ENCODE measurements at regions not wholly inside any gene's neighbourhood (a gene's known extent, or its start where the extent isn't known, plus 50 kb on each side); places are given as distances from the start of the nearest gene placed in this dataset.
A peak's percentile ranks its signal among the peaks of the same experiment; 100 is the strongest.

GRCh38 chr14:58829594-58829993 lies 191.8 kb downstream of the DACT1 start:
- Mint-ChIP-seq H3K4me1 (peaks cover 3 to 6% of the 10 kb centered on the region in 2 donors), H3K27ac (no peak overlapping the region), H3K27me3 (peaks cover 6 to 8% of the 10 kb centered on the region in 2 donors), H3K4me3 (no peak overlapping the region), H3K36me3 (no peaks in the 10 kb centered on the region), H3K9me3 (peaks cover 0 to 7% of the 10 kb centered on the region in 2 donors)
- DNase-seq = no peak
- peak; percentile 69 to 73 for ATAC-seq (replicated peaks)

DNA sequence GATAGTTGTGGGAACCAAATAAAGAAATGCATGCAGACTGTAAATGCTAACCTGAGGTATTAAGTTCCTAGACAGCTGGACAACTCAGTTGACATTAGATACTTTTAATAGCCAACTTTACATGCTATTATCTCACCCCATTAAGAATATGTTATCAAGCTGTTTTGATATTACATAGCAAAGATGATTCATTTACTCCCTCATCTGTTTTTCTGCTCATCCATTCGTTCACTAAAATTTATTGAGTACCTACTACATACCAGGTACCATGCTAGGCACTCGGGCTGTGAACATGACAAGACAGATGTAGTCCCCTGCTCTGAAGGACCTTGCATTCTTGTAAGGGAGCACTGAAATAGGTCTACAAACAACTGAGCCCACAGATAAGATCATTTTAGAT lies 192.4 kb downstream of the DACT1 start:
- H3K9me3 Mint-ChIP-seq = peaks cover 0 to 7% of the 10 kb centered on the region in 2 donors
- H3K36me3 Mint-ChIP-seq = no peaks in the 10 kb centered on the region
- no peak for ATAC-seq (replicated peaks)
- no peak overlapping the region for H3K27ac Mint-ChIP-seq
- H3K27me3 Mint-ChIP-seq = peaks cover 6 to 8% of the 10 kb centered on the region in 2 donors
- no peak overlapping the region for H3K4me3 Mint-ChIP-seq
- DNase-seq = no peak
- H3K4me1 Mint-ChIP-seq = peaks cover 3 to 6% of the 10 kb centered on the region in 2 donors

GRCh38 chr14:58832095-58832521 lies 194.3 kb downstream of the DACT1 start:
- Mint-ChIP-seq H3K36me3 (no peaks in the 10 kb centered on the region), H3K4me1 (peaks cover 3 to 6% of the 10 kb centered on the region in 2 donors)

GRCh38 chr14:58833634-58834378 lies 196.0 kb downstream of the DACT1 start:
- H3K9me3 Mint-ChIP-seq = peaks cover 0 to 4% of the 10 kb centered on the region in 2 donors
- ATAC-seq (replicated peaks) (no peak), DNase-seq (no peak)
- H3K27me3 Mint-ChIP-seq = peaks cover 4 to 6% of the 10 kb centered on the region in 2 donors
- H3K36me3 Mint-ChIP-seq = no peaks in the 10 kb centered on the region
- H3K4me1 Mint-ChIP-seq = peaks cover 3 to 6% of the 10 kb centered on the region in 2 donors
- no peak overlapping the region for H3K4me3 Mint-ChIP-seq
- H3K27ac Mint-ChIP-seq = no peak overlapping the region

More at GRCh38 chr14:58832095-58832521, 194.3 kb downstream of the DACT1 start:
- peaks cover 0 to 4% of the 10 kb centered on the region in 2 donors for H3K9me3 Mint-ChIP-seq
- H3K27me3 Mint-ChIP-seq = peaks cover 4 to 6% of the 10 kb centered on the region in 2 donors
- H3K4me3 Mint-ChIP-seq = no peak overlapping the region
- no peak for DNase-seq
- no peak for ATAC-seq (replicated peaks)
- H3K27ac Mint-ChIP-seq = no peak overlapping the region

DNA sequence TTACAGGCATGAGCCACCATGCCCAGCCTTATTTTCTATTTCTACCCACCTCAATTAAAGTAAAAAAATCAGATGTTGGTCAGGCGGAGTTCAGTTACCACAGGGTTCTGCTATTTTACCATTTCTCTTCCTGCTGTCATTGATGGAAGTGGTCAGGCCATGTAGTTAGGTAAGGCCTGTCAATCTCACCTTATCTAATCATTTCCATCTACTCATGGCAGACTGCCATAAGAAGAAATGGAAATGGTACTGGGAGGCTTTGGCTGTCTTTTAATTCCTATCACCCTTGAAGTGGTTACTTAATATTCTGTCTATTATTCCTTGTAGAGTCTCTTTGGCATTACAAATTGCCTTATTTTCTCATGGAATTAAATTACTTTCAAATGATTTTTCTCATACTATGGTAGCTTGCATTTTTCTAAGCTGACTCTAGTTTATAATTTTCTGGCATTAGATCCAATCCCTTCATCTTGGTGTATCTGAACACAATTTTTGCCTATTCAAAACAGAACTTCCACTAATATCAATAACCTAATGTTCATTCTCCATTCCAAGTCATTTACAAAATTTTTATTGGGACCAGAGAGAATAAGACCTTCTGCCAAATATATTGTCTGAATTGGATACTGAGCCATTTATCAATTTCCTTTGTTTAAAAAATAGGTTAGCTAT lies 198.7 kb downstream of the DACT1 start:
- H3K27me3 Mint-ChIP-seq = peaks cover 4 to 11% of the 10 kb centered on the region in 2 donors
- no peak overlapping the region for H3K4me3 Mint-ChIP-seq
- H3K9me3 Mint-ChIP-seq = peaks cover 0 to 4% of the 10 kb centered on the region in 2 donors
- H3K4me1 Mint-ChIP-seq = no peaks in the 10 kb centered on the region
- DNase-seq (no peak), ATAC-seq (replicated peaks) (no peak)
- no peak overlapping the region for H3K27ac Mint-ChIP-seq
- H3K36me3 Mint-ChIP-seq = no peaks in the 10 kb centered on the region

DNA sequence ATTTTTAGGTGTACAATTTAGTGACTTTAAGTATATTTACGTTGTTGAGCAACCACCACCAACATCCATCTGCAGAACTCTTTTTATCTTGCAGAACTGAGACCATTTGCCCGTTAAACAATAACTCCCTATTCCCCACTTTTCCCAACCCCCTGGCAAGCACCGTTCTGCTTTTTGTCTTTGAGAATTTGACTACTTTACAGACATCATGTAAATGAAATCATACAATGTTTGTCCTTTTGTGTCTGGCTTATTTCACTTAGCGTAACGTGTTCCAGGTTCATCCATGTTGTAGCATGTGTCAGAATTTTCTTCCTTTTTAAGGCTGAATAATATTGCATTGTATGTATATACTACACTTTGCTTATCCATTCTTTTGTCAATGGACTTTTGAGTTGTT lies 201.5 kb downstream of the DACT1 start:
- H3K4me3 Mint-ChIP-seq = no peak overlapping the region
- peaks cover 4 to 5% of the 10 kb centered on the region in 2 donors for H3K27me3 Mint-ChIP-seq
- peaks cover 0 to 2% of the 10 kb centered on the region in 2 donors for H3K9me3 Mint-ChIP-seq
- no peaks in the 10 kb centered on the region for H3K4me1 Mint-ChIP-seq
- DNase-seq (no peak), ATAC-seq (replicated peaks) (no peak)
- no peak overlapping the region for H3K27ac Mint-ChIP-seq
- no peaks in the 10 kb centered on the region for H3K36me3 Mint-ChIP-seq

DNA sequence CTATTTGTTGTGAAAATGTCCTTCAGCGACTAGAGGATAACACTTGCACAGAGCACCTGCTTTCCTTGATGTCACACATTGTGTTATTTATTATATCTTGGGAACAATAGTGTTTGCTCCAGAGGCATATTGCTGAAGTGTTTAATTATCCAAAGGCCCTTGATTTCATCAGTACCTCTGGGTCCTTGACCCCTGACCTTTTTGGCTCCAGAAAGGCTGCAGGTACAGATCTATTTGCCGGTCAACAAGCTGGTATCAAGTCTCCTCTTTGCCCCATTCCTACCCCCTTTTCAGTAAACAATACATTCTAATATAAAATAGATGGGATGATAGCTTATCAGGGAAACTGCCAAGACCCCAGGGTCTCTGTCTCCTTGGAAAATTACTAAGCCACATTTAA lies 206.8 kb downstream of the DACT1 start:
- Mint-ChIP-seq H3K9me3 (no peaks in the 10 kb centered on the region), H3K36me3 (no peaks in the 10 kb centered on the region), H3K27ac (no peak overlapping the region), H3K27me3 (no peaks in the 10 kb centered on the region), H3K4me3 (no peak overlapping the region), H3K4me1 (no peaks in the 10 kb centered on the region)
- no peak for ATAC-seq (replicated peaks)
- DNase-seq = no peak

DNA sequence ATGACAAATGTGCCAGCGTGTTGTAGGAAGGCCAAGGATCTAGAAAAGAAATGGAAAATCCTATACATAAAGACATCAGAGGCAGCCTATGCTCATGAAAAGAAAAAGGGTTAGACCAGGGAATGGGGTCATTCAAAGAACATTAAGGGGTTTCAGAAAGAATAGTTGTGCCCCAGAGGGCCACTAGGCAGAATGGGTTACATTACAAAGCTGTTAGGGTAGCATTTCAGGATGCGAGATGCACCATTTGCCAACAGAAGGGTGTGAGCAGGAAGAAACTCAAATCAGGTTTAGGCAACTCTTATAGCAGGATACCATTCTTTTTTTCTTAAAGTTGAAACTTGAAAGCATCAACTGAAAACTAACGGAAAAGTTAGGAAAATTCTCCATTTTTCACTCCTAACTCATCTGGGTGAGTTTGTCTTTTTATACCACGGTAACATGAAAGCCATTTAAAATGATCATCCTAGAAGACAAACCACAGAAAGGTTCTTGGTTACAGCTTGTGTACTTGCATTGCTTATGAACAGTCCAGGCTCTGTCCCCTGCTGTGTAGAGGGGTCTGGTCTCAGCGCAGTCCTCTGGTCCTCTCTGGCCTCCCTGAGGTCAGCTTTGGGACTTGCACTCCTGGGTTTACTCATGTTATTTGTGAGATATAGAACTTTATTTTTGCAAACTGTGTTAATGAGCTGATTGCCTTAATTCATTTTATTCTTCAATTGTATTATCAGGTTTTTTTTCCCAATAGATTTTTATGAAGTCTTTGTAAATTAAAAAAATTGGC lies 209.1 kb downstream of the DACT1 start:
- no peaks in the 10 kb centered on the region for H3K4me1 Mint-ChIP-seq
- H3K36me3 Mint-ChIP-seq = no peaks in the 10 kb centered on the region
- no peaks in the 10 kb centered on the region for H3K9me3 Mint-ChIP-seq
- H3K4me3 Mint-ChIP-seq = no peak overlapping the region
- ATAC-seq (replicated peaks) (no peak), DNase-seq (no peak)
- H3K27ac Mint-ChIP-seq = no peak overlapping the region
- H3K27me3 Mint-ChIP-seq = peaks cover 0 to 2% of the 10 kb centered on the region in 2 donors

DNA sequence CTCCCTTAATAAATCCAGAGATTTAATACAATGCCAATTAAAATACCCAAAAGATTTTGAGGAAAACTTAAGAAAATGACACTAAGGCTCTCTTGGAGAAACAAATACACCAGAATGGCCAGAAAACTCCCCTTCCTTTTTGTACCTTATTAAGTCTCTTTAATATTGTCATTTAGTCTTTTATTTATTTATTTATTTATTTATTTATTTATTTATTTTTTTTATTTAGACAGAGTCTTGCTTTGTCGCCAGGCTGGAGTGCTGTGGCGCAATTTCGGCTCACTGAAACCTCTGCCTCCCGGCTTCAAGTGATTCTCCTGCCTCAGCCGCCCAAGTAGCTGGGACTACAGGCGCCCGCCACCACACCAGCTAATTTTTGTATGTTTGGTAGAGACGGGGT lies 210.6 kb downstream of the DACT1 start:
- Mint-ChIP-seq H3K27ac (no peak overlapping the region), H3K36me3 (no peaks in the 10 kb centered on the region), H3K4me3 (no peak overlapping the region), H3K9me3 (no peaks in the 10 kb centered on the region), H3K27me3 (peaks cover 0 to 5% of the 10 kb centered on the region in 2 donors), H3K4me1 (no peaks in the 10 kb centered on the region)
- DNase-seq (no peak), ATAC-seq (replicated peaks) (no peak)

DNA sequence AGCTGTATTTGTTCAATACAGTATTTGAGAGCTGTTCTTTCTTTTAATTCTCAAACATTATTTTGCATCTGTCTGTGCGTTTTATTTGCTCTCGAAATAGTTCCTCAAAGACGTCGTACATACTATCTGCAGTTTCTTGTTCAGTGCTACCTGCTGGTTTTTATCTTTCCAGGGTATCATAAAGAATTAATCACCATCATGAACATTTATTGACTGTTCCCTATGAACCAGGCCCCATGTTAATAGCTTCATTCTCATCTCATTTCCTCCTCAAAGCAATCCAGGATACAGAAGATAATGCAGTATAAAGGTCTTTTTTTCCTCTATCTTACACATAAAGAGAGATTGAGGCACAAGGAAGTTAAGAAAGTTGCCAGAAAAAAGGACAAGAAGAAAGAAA lies 211.8 kb downstream of the DACT1 start:
- Mint-ChIP-seq H3K36me3 (no peaks in the 10 kb centered on the region), H3K27me3 (peaks cover 0 to 5% of the 10 kb centered on the region in 2 donors), H3K27ac (no peak overlapping the region), H3K4me1 (no peaks in the 10 kb centered on the region), H3K4me3 (no peak overlapping the region), H3K9me3 (no peaks in the 10 kb centered on the region)
- ATAC-seq (replicated peaks) (no peak), DNase-seq (no peak)

GRCh38 chr14:58850011-58850410 lies 212.2 kb downstream of the DACT1 start:
- no peak overlapping the region for H3K4me3 Mint-ChIP-seq

GRCh38 chr14:58861586-58861985 lies 223.8 kb downstream of the DACT1 start:
- no peak for ATAC-seq (replicated peaks)
- no peak overlapping the region for H3K27ac Mint-ChIP-seq

More at GRCh38 chr14:58850011-58850410, 212.2 kb downstream of the DACT1 start:
- H3K27ac Mint-ChIP-seq = no peak overlapping the region
- ATAC-seq (replicated peaks) (no peak), DNase-seq (no peak)
- no peaks in the 10 kb centered on the region for H3K4me1 Mint-ChIP-seq
- H3K27me3 Mint-ChIP-seq = peaks cover 0 to 5% of the 10 kb centered on the region in 2 donors
- no peaks in the 10 kb centered on the region for H3K9me3 Mint-ChIP-seq
- H3K36me3 Mint-ChIP-seq = no peaks in the 10 kb centered on the region

DNA sequence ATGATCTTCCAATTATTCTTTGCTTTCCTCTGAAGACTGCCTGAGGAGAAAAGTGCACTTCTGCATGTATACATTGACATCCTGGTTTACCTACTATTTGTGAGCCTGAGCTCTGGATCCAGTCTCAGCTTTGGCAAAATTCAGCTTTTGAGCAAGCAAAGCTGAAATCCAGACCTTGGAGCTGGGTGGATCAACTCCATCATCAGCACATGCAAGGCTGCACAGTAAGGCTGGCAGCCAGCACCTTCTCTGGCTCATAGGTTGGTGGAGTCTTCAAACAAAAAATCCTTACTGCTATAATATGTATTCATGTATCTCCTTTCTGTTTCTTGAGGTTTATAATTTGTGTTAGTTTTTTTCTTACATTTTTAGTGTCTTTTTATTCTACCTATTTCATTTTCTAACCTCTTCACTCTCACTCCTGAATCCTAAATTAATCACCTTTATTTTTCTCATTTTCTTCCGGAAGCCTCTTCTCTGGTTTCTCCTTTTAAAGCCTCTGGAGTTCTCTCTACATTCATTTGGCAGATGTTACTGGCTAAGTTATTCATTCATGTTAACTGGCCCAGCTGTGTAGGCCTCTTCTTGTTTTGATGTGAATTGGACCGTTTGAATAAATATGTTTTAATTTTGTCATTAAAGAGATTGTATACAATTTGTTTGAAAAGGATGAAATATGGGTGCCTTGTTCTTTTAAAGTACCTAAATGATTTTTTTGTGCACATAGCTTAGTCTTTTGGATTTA lies 224.8 kb downstream of the DACT1 start:
- peaks cover 20 to 22% of the 10 kb centered on the region in 2 donors for H3K9me3 Mint-ChIP-seq
- H3K27me3 Mint-ChIP-seq = peaks cover 0 to 23% of the 10 kb centered on the region in 2 donors
- no peak overlapping the region for H3K27ac Mint-ChIP-seq

More at GRCh38 chr14:58861586-58861985, 223.8 kb downstream of the DACT1 start:
- H3K9me3 Mint-ChIP-seq = peaks cover 20 to 22% of the 10 kb centered on the region in 2 donors
- H3K4me3 Mint-ChIP-seq = no peak overlapping the region
- peaks cover 0 to 4% of the 10 kb centered on the region in 2 donors for H3K36me3 Mint-ChIP-seq
- peaks cover 0 to 23% of the 10 kb centered on the region in 2 donors for H3K27me3 Mint-ChIP-seq
- DNase-seq = no peak
- H3K4me1 Mint-ChIP-seq = no peaks in the 10 kb centered on the region

More for the DNA sequence above, 224.8 kb downstream of the DACT1 start:
- ATAC-seq (replicated peaks) (no peak), DNase-seq (no peak)
- peaks cover 0 to 4% of the 10 kb centered on the region in 2 donors for H3K36me3 Mint-ChIP-seq
- H3K4me3 Mint-ChIP-seq = no peak overlapping the region
- H3K4me1 Mint-ChIP-seq = no peaks in the 10 kb centered on the region
